HG02678 (cell line): ENCODE measurements at regions not wholly inside any gene's neighbourhood (a gene's known extent, or its start where the extent isn't known, plus 50 kb on each side); places are given as distances from the start of the nearest gene placed in this dataset.

Experiments
- ATAC-seq: cut with Tn5 transposase; IDR thresholded peaks from one replicate; pipeline ENCODE4 v1.9.1; 2021; ENCODE audit warnings: mild to moderate bottlenecking, moderate library complexity; ENCODE audit not compliant: unreplicated experiment

- ATAC-seq: no peak
Measured at GRCh38 chr18:5601188-5601624, 57.4 kb upstream of the EPB41L3 start.

GRCh38 chr18:5600378-5601071 is 56.7 kb upstream of the EPB41L3 start:
- no peak for ATAC-seq

GRCh38 chr18:5596585-5596984 is 52.8 kb upstream of the EPB41L3 start:
- no peak for ATAC-seq
